DND-41 (cell line): ENCODE measurements at regions not wholly inside any gene's neighbourhood (a gene's known extent, or its start where the extent isn't known, plus 50 kb on each side); places are given as distances from the start of the nearest gene placed in this dataset.

Experiments
- EZH2 ChIP-seq: IDR thresholded peaks from 3 replicates; pipeline ENCODE4 v1.6.1; 2012; ENCODE audit warnings: borderline replicate concordance, low read depth, mild to moderate bottlenecking, moderate library complexity, low read length, inconsistent platforms; ENCODE audit not compliant: severe bottlenecking
- TF ChIP-seq, protein P1 (sequence below): IDR thresholded peaks from 2 replicates; pipeline ENCODE4 v1.5.1; 2012; ENCODE audit warnings: borderline replicate concordance, low read length, moderate library complexity, mild to moderate bottlenecking; ENCODE audit not compliant: poor library complexity, severe bottlenecking; ENCODE audit errors: extremely low read depth

DNA sequence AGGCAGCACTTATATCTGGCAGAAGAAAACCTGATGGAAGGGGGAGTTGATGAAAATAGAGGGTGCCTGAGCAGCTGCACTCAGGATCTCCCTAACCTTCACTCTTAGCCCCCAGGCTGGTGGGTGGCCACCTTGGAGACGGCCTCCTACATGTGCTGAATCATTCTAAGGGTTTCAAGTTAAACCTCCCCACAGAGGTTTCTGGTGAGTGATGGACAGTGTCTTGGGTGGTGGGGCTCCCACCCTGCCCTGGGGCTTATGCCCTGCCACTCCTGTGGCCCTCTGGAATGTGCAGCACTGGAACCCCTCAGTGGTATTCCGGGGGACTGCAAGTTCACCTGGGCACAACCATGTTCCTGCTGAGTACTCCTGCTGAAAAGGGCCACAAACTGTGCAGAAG, 357.2 kb downstream of the CD83 start:
- TF ChIP-seq, protein P1, sequence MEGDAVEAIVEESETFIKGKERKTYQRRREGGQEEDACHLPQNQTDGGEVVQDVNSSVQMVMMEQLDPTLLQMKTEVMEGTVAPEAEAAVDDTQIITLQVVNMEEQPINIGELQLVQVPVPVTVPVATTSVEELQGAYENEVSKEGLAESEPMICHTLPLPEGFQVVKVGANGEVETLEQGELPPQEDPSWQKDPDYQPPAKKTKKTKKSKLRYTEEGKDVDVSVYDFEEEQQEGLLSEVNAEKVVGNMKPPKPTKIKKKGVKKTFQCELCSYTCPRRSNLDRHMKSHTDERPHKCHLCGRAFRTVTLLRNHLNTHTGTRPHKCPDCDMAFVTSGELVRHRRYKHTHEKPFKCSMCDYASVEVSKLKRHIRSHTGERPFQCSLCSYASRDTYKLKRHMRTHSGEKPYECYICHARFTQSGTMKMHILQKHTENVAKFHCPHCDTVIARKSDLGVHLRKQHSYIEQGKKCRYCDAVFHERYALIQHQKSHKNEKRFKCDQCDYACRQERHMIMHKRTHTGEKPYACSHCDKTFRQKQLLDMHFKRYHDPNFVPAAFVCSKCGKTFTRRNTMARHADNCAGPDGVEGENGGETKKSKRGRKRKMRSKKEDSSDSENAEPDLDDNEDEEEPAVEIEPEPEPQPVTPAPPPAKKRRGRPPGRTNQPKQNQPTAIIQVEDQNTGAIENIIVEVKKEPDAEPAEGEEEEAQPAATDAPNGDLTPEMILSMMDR: peak; percentile 12
- TF ChIP-seq EZH2: no peak
